LNCaP clone FGC (cell line): ENCODE measurements at regions not wholly inside any gene's neighbourhood (a gene's known extent, or its start where the extent isn't known, plus 50 kb on each side); places are given as distances from the start of the nearest gene placed in this dataset.

Experiments used
- DNase-seq: peaks from one replicate; pipeline ENCODE4 v3.0.0-alpha.2; 2011; ENCODE audit warnings: low read depth
- H3K4me3 ChIP-seq: 2 replicates; pipeline ENCODE4 v1.5.1; 2011; ENCODE audit warnings: mild to moderate bottlenecking, low read depth, low read length, control low read depth
- TF ChIP-seq, protein P1 (sequence below): IDR thresholded peaks from 2 replicates; pipeline ENCODE4 v1.5.1; 2012; ENCODE audit warnings: mild to moderate bottlenecking; ENCODE audit not compliant: control insufficient read depth, insufficient read depth; ENCODE audit errors: extremely low read depth

DNA sequence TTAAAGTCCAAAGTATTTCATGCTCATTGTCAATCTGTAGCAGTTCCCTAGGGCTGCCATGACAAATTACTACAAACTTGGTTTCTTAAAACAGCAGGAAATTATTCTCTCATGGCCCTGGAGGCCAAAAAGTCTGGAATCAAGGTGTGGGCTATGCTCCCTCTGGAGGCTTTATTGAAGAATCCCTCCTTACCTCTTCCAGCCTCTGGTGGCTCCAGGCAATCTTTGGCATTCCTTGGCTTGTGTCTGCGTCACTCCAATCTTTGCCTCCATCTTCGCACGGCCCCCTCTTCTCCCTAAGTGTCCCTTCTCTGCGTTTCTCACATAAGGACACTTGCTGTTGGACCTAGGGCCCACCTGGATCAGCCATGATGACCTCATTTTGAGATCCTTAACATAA lies 170.4 kb downstream of the SMIM20 start:
- TF ChIP-seq, protein P1, sequence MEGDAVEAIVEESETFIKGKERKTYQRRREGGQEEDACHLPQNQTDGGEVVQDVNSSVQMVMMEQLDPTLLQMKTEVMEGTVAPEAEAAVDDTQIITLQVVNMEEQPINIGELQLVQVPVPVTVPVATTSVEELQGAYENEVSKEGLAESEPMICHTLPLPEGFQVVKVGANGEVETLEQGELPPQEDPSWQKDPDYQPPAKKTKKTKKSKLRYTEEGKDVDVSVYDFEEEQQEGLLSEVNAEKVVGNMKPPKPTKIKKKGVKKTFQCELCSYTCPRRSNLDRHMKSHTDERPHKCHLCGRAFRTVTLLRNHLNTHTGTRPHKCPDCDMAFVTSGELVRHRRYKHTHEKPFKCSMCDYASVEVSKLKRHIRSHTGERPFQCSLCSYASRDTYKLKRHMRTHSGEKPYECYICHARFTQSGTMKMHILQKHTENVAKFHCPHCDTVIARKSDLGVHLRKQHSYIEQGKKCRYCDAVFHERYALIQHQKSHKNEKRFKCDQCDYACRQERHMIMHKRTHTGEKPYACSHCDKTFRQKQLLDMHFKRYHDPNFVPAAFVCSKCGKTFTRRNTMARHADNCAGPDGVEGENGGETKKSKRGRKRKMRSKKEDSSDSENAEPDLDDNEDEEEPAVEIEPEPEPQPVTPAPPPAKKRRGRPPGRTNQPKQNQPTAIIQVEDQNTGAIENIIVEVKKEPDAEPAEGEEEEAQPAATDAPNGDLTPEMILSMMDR: no peak
- no peak for DNase-seq

DNA sequence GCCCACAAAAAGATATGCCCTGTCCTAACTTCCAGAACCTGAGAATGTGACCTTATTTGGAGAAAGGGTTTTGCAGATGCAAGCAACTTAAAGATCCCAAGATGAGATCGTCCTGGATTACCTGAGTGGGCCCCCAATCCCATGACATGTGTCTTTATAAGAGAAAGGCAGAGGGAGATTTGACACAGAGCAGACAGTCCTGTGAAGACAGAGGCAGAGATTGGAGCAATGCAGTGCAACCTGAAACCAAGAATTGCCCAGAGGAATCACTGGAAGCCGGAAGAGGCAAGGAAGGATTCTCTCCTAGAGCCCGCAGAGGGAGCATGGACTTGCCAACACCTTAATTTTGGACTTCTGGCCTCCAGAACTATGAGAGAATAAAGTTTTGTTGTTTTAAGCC lies 171.5 kb downstream of the SMIM20 start:
- H3K4me3 ChIP-seq: no peak overlapping the region
- DNase-seq: no peak
- TF ChIP-seq, protein P1: no peak

More for the DNA sequence above, 170.4 kb downstream of the SMIM20 start:
- H3K4me3 ChIP-seq: no peak overlapping the region

DNA sequence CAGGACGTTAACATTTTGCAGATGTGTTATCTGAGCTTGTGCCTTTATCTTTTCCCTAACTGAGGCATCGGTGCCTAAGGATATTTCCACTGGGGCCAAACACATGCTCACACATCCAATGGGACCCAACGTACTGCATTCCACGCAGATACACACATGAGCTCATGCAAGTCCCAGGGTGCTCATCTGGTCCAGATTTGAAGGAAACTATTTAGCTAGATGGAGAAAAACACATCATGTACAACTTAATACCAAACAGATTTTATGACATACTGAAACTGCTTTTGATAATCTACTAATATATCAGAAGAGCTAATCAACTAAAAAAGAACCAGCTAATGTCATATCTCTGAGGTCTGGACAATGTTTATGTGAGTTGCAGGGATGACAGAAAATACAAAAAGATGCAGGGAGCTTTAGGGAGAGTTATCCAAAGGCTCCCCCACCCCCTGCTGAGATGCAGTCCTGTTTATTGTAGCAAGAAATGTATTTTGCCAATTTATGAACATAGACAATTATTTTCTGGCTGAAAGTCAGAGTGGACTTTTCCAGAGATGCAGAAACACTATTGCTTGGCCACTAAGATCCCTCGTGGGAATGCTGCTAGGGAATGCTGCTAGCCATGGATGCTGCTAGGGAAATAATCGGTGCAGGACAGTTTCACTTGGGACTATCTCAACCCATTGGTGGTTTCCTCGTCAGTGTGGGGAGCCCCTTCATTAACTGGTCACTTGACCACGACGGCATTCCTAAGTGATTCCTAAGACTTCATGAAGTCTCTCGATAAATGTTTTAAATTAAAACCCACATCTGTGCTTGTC lies 172.8 kb downstream of the SMIM20 start:
- no peak for DNase-seq
- no peak overlapping the region for H3K4me3 ChIP-seq
- TF ChIP-seq, protein P1: no peak

DNA sequence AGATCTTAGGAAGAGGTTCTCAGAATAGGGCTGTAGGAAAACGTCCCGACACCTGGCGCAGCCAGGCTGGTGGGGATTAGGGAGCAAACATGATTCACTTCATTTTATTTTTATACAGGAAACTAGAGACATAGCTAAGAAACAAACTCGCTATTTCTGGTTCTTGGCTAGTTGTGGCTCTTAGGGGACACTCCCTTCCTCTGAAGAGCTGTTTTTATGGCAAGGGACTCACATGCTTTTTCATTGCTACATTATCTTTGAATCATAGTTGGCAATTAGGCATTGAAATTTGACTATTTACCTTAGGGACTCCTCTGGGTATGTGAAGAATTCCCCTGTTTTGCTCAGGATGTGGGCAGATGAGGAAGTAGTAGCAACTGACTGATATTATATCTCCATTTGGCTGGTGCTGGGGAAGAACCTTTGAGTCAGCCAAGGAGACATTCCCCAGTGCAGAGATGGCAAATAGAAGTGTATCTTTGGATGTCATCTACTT lies 174.5 kb downstream of the SMIM20 start:
- H3K4me3 ChIP-seq: no peak overlapping the region
- TF ChIP-seq, protein P1: no peak
- DNase-seq: no peak

DNA sequence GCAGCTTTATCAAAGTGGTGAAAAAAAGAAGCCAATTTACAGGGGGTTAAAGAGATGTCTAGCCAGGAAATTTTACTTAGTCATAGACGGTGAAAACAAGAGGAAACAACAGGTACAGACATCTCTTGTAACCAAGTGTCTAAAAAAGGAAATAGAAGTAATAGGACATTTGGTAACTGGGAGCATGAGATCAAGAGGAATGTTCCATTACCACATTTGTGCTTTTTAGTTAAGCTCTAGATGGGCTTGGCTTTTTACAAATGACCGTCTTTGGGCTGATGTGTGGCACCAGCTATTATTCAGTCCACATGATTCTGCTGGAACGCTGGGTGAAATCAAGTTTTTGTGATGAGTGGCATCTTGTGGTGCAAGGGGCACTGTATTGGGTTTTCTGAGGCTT lies 179.5 kb downstream of the SMIM20 start:
- no peak for DNase-seq
- H3K4me3 ChIP-seq: no peak overlapping the region
- TF ChIP-seq, protein P1: no peak

- DNase-seq: no peak
- H3K4me3 ChIP-seq: no peak overlapping the region
- TF ChIP-seq, protein P1: no peak
These were observed 180.1 kb downstream of the SMIM20 start for GRCh38 chr4:26094076-26094475.
